ENCODE measurements at regions not wholly inside any gene's neighbourhood (a gene's known extent, or its start where the extent isn't known, plus 50 kb on each side); places are given as distances from the start of the nearest gene placed in this dataset.

GRCh38 chr16:85323230-85323960 is 211.1 kb upstream of the CIBAR2 start:
- ATAC-seq (replicated peaks), result no peak
- H3K27ac Mint-ChIP-seq, result no peak overlapping the region
- no peak overlapping the region for H3K4me3 Mint-ChIP-seq
- no peaks in the 10 kb centered on the region for H3K36me3 Mint-ChIP-seq (ENCODE audit: low read depth)
- H3K27me3 Mint-ChIP-seq, result peaks cover 3% of the 10 kb centered on the region
- no peaks in the 10 kb centered on the region for H3K4me1 Mint-ChIP-seq
- no peaks in the 10 kb centered on the region for H3K9me3 Mint-ChIP-seq

GRCh38 chr16:85323961-85324253 is 211.6 kb upstream of the CIBAR2 start:
- no peaks in the 10 kb centered on the region for H3K36me3 Mint-ChIP-seq (ENCODE audit: low read depth)
- no peak overlapping the region for H3K27ac Mint-ChIP-seq
- ATAC-seq (replicated peaks), result no peak
- H3K4me1 Mint-ChIP-seq, result no peaks in the 10 kb centered on the region
- H3K27me3 Mint-ChIP-seq, result peaks cover 3% of the 10 kb centered on the region
- H3K4me3 Mint-ChIP-seq, result no peak overlapping the region
- no peaks in the 10 kb centered on the region for H3K9me3 Mint-ChIP-seq

- Mint-ChIP-seq H3K4me1 (no peaks in the 10 kb centered on the region), H3K36me3 (ENCODE audit: low read depth) (no peaks in the 10 kb centered on the region), H3K27ac (no peak overlapping the region), H3K27me3 (peaks cover 3% of the 10 kb centered on the region), H3K4me3 (no peak overlapping the region), H3K9me3 (no peaks in the 10 kb centered on the region)
- no peak for ATAC-seq (replicated peaks)
Observed at GRCh38 chr16:85324488-85324887, 212.2 kb upstream of the CIBAR2 start.

GRCh38 chr16:85326113-85326793 is 214.0 kb upstream of the CIBAR2 start:
- no peaks in the 10 kb centered on the region for H3K4me1 Mint-ChIP-seq
- no peak overlapping the region for H3K4me3 Mint-ChIP-seq
- ATAC-seq (replicated peaks), result no peak
- no peak overlapping the region for H3K27ac Mint-ChIP-seq
- H3K27me3 Mint-ChIP-seq, result peaks cover 11% of the 10 kb centered on the region
- no peaks in the 10 kb centered on the region for H3K36me3 Mint-ChIP-seq (ENCODE audit: low read depth)
- H3K9me3 Mint-ChIP-seq, result no peaks in the 10 kb centered on the region

- H3K4me1 Mint-ChIP-seq, result no peaks in the 10 kb centered on the region
Observed at GRCh38 chr16:85326794-85327181, 214.5 kb upstream of the CIBAR2 start.

GRCh38 chr16:85327731-85328675 is 215.7 kb upstream of the CIBAR2 start:
- no peak overlapping the region for H3K27ac Mint-ChIP-seq
- H3K9me3 Mint-ChIP-seq, result no peaks in the 10 kb centered on the region
- H3K27me3 Mint-ChIP-seq, result peaks cover 14% of the 10 kb centered on the region
- ATAC-seq (replicated peaks), result no peak
- no peaks in the 10 kb centered on the region for H3K36me3 Mint-ChIP-seq (ENCODE audit: low read depth)
- no peak overlapping the region for H3K4me3 Mint-ChIP-seq
- no peaks in the 10 kb centered on the region for H3K4me1 Mint-ChIP-seq

More at GRCh38 chr16:85326794-85327181, 214.5 kb upstream of the CIBAR2 start:
- Mint-ChIP-seq H3K36me3 (ENCODE audit: low read depth) (no peaks in the 10 kb centered on the region), H3K27ac (no peak overlapping the region), H3K27me3 (peaks cover 11% of the 10 kb centered on the region), H3K4me3 (no peak overlapping the region), H3K9me3 (no peaks in the 10 kb centered on the region)
- ATAC-seq (replicated peaks), result no peak

- ATAC-seq (replicated peaks), result no peak
- Mint-ChIP-seq H3K4me1 (no peaks in the 10 kb centered on the region), H3K4me3 (no peak overlapping the region), H3K27ac (no peak overlapping the region), H3K27me3 (peaks cover 14% of the 10 kb centered on the region), H3K36me3 (ENCODE audit: low read depth) (no peaks in the 10 kb centered on the region), H3K9me3 (no peaks in the 10 kb centered on the region)
Observed at GRCh38 chr16:85328676-85329058, 216.4 kb upstream of the CIBAR2 start.

GRCh38 chr16:85329059-85329812 is 217.0 kb upstream of the CIBAR2 start:
- Mint-ChIP-seq H3K4me3 (no peak overlapping the region), H3K27ac (no peak overlapping the region), H3K9me3 (no peaks in the 10 kb centered on the region), H3K27me3 (peaks cover 18% of the 10 kb centered on the region), H3K36me3 (ENCODE audit: low read depth) (no peaks in the 10 kb centered on the region), H3K4me1 (no peaks in the 10 kb centered on the region)
- no peak for ATAC-seq (replicated peaks)

- no peak for ATAC-seq (replicated peaks)
- Mint-ChIP-seq H3K27me3 (peaks cover 19% of the 10 kb centered on the region), H3K9me3 (no peaks in the 10 kb centered on the region), H3K4me1 (no peaks in the 10 kb centered on the region), H3K4me3 (no peak overlapping the region), H3K27ac (no peak overlapping the region), H3K36me3 (ENCODE audit: low read depth) (no peaks in the 10 kb centered on the region)
Observed at GRCh38 chr16:85330006-85330693, 217.9 kb upstream of the CIBAR2 start.

GRCh38 chr16:85330694-85331188 is 218.5 kb upstream of the CIBAR2 start:
- no peak for ATAC-seq (replicated peaks)
- no peaks in the 10 kb centered on the region for H3K36me3 Mint-ChIP-seq (ENCODE audit: low read depth)
- no peaks in the 10 kb centered on the region for H3K9me3 Mint-ChIP-seq
- H3K27me3 Mint-ChIP-seq, result peaks cover 24% of the 10 kb centered on the region
- no peak overlapping the region for H3K27ac Mint-ChIP-seq
- H3K4me1 Mint-ChIP-seq, result peaks cover 3% of the 10 kb centered on the region
- H3K4me3 Mint-ChIP-seq, result no peak overlapping the region

- Mint-ChIP-seq H3K36me3 (ENCODE audit: low read depth) (no peaks in the 10 kb centered on the region), H3K27ac (no peak overlapping the region), H3K27me3 (peaks cover 25% of the 10 kb centered on the region), H3K4me3 (no peak overlapping the region), H3K9me3 (no peaks in the 10 kb centered on the region), H3K4me1 (peaks cover 3% of the 10 kb centered on the region)
- ATAC-seq (replicated peaks), result no peak
Observed at GRCh38 chr16:85331688-85332087, 219.4 kb upstream of the CIBAR2 start.

- Mint-ChIP-seq H3K9me3 (no peaks in the 10 kb centered on the region), H3K27me3 (peaks cover 27% of the 10 kb centered on the region), H3K4me3 (no peak overlapping the region), H3K27ac (no peak overlapping the region), H3K36me3 (ENCODE audit: low read depth) (no peaks in the 10 kb centered on the region), H3K4me1 (peaks cover 3% of the 10 kb centered on the region)
- no peak for ATAC-seq (replicated peaks)
Observed at GRCh38 chr16:85332175-85332574, 219.9 kb upstream of the CIBAR2 start.

GRCh38 chr16:85333337-85333736 is 221.1 kb upstream of the CIBAR2 start:
- H3K4me3 Mint-ChIP-seq, result no peak overlapping the region
- H3K27me3 Mint-ChIP-seq, result peaks cover 24% of the 10 kb centered on the region
- H3K4me1 Mint-ChIP-seq, result peaks cover 3% of the 10 kb centered on the region
- H3K9me3 Mint-ChIP-seq, result no peaks in the 10 kb centered on the region
- no peak for ATAC-seq (replicated peaks)
- H3K36me3 Mint-ChIP-seq (ENCODE audit: low read depth), result no peaks in the 10 kb centered on the region
- H3K27ac Mint-ChIP-seq, result no peak overlapping the region
